B cell (primary cell): ENCODE measurements at regions not wholly inside any gene's neighbourhood (a gene's known extent, or its start where the extent isn't known, plus 50 kb on each side); places are given as distances from the start of the nearest gene placed in this dataset.
"Not testable (repeated sequence)": the region's sequence is repeated elsewhere in the genome, so short reads cannot be mapped to it uniquely, and the experiment has no call there.

Experiments used
- ATAC-seq: fragments of 200-7000 bp; cut with Tn5 transposase; one replicate; pipeline ENCODE4 v1.10.0; 2021; ENCODE audit warnings: low read depth, mild to moderate bottlenecking, moderate number of reproducible peaks, moderate library complexity
- CTCF ChIA-PET: fragments of 350-600 bp; sonication (Branson Sonifier 250); formaldehyde crosslinking; loops from one replicate; lab custom pipeline; 2021; ENCODE audit warnings: antibody characterized with exemption, inconsistent platforms; lab: Charles Lee
- POLR2A ChIA-PET: fragments of 350-600 bp; sonication (Branson Sonifier 250); formaldehyde crosslinking; loops from one replicate; lab custom pipeline; 2021; ENCODE audit warnings: antibody characterized with exemption; lab: Charles Lee
- DNase-seq: peaks from one replicate; pipeline ENCODE4 v3.0.0; 2013
- H2AFZ ChIP-seq: 2 replicates; pipeline ENCODE4 v1.6.1; 2012; ENCODE audit warnings: mild to moderate bottlenecking, low read depth, low read length; ENCODE audit not compliant: insufficient read depth, poor library complexity, severe bottlenecking
- H3K27ac ChIP-seq, 2 donors: 1 replicate in 1 of 2; 2 replicates in 1 of 2; pipeline ENCODE4 v1.5.1; 2012 to 2013; ENCODE audit warnings: low read length in 2 of 2, mild to moderate bottlenecking in 2 of 2, moderate library complexity in 1 of 2
- H3K27me3 ChIP-seq, 4 experiments: fragments of 200-600 bp in 1 of 4; sonication (generic) in 1 of 4; replicated peaks in 1 of 4; 1 replicate in 2 of 4; 2 replicates in 2 of 4; pipeline versions ENCODE4 v1.6.1 to v1.7.0; 2013 to 2016; ENCODE audit warnings: low read length in 3 of 4, mild to moderate bottlenecking in 2 of 4, mixed read lengths in 1 of 4, moderate library complexity in 1 of 4; ENCODE audit not compliant: insufficient read depth in 4 of 4, control insufficient read depth in 3 of 4; ENCODE audit errors: control extremely low read depth in 1 of 4
- H3K36me3 ChIP-seq, 2 experiments: replicated peaks in 1 of 2; 1 replicate in 1 of 2; 2 replicates in 1 of 2; pipeline versions ENCODE4 v1.6.1 to v1.7.1; 2013; ENCODE audit warnings: low read length in 1 of 2; ENCODE audit not compliant: insufficient read depth in 2 of 2, control insufficient read depth in 1 of 2; ENCODE audit errors: control extremely low read depth in 1 of 2, extremely low read depth in 1 of 2
- H3K4me1 ChIP-seq, 2 donors: fragments of 200-600 bp in 1 of 2; sonication (generic) in 1 of 2; 1 replicate in 1 of 2; 2 replicates in 1 of 2; pipeline versions ENCODE4 v1.5.1 to v1.6.1; 2013 to 2017; ENCODE audit warnings: low read length in 2 of 2; ENCODE audit not compliant: control insufficient read depth in 2 of 2, insufficient read depth in 2 of 2
- H3K4me2 ChIP-seq: replicated peaks from 2 replicates; pipeline ENCODE3; 2012; ENCODE audit warnings: mild to moderate bottlenecking, low read depth, low read length; ENCODE audit not compliant: poor library complexity, severe bottlenecking
- H3K4me3 ChIP-seq, 5 experiments: fragments of 200-600 bp in 1 of 5; sonication (generic) in 1 of 5; 1 replicate in 3 of 5; 2 replicates in 2 of 5; pipeline versions ENCODE4 v1.5.1 to v1.7.0; 2011 to 2016; ENCODE audit warnings: low read length in 4 of 5, mild to moderate bottlenecking in 4 of 5, low read depth in 2 of 5, control low read depth in 1 of 5, moderate library complexity in 1 of 5; ENCODE audit not compliant: insufficient read depth in 1 of 5; ENCODE audit errors: control extremely low read depth in 1 of 5, extremely low read depth in 1 of 5
- H3K79me2 ChIP-seq: fragments of 200-600 bp; sonication (generic); one replicate; pipeline ENCODE4 v1.6.0; 2016; ENCODE audit warnings: low read length; ENCODE audit not compliant: control insufficient read depth, insufficient read depth
- H3K9ac ChIP-seq: fragments of 200-600 bp; sonication (generic); 2 replicates; pipeline ENCODE4 v1.6.1; 2017; ENCODE audit warnings: mild to moderate bottlenecking, low read length, moderate library complexity
- H3K9me3 ChIP-seq, 3 donors: one replicate each; pipeline versions ENCODE4 v1.6.1 to v1.7.1; 2013; ENCODE audit warnings: low read length in 2 of 3; ENCODE audit not compliant: control insufficient read depth in 2 of 3, insufficient read depth in 1 of 3; ENCODE audit errors: control extremely low read depth in 1 of 3
- H4K20me1 ChIP-seq: 2 replicates; pipeline ENCODE4 v1.6.0; 2012; ENCODE audit warnings: mild to moderate bottlenecking, low read length; ENCODE audit not compliant: insufficient read depth, control insufficient read depth, poor library complexity, severe bottlenecking
- H3K27ac Mint-ChIP-seq: one replicate; pipeline ENCODE4 v1.8.0; 2021; ENCODE audit warnings: mixed read lengths
- H3K27me3 Mint-ChIP-seq: one replicate; pipeline ENCODE4 v1.8.0; 2021; ENCODE audit warnings: mixed read lengths
- H3K4me1 Mint-ChIP-seq: one replicate; pipeline ENCODE4 v1.8.0; 2021; ENCODE audit warnings: mixed read lengths
- H3K4me3 Mint-ChIP-seq: one replicate; pipeline ENCODE4 v1.8.0; 2021; ENCODE audit warnings: mixed read lengths
- H3K9me3 Mint-ChIP-seq: one replicate; pipeline ENCODE4 v1.8.0; 2022; ENCODE audit warnings: mixed read lengths; ENCODE audit not compliant: insufficient read depth
- EZH2 ChIP-seq: IDR thresholded peaks from 2 replicates; pipeline ENCODE4 v1.6.1; 2012; ENCODE audit warnings: borderline replicate concordance, low read depth, mild to moderate bottlenecking, moderate library complexity, low read length; ENCODE audit not compliant: insufficient read depth, poor library complexity, severe bottlenecking
- WGBS: methylation state at CpG from one replicate; pipeline ENCODE4 v1.1.5; 2013; ENCODE audit warnings: missing lambda C conversion rate; ENCODE audit not compliant: insufficient coverage; 5-methylcytosine and 5-hydroxymethylcytosine counted together
- intact Hi-C: fragments of 100-400 bp; cut with micrococcal nuclease; formaldehyde crosslinking; loops from one replicate; pipeline ENCODE4 v1.10.0; 2022
- TF ChIP-seq, protein P1 (sequence below): fragments of 200-600 bp; IDR thresholded peaks from one replicate; pipeline ENCODE4 v1.8.0; 2022; ENCODE audit warnings: antibody characterized with exemption, mild to moderate bottlenecking

- no peaks in the 10 kb centered on the region for H3K27me3 ChIP-seq
- intact Hi-C loops, result no loop called here
- no peak overlapping the region for H3K4me3 ChIP-seq
Observed at GRCh38 chr4:123236606-123237005, 160.0 kb upstream of the SPRY1 start.

GRCh38 chr4:123240286-123240685 is 156.3 kb upstream of the SPRY1 start:
- ATAC-seq, H3K9me3 Mint-ChIP-seq, H3K27me3 Mint-ChIP-seq, H3K27ac Mint-ChIP-seq, H2AFZ ChIP-seq, H4K20me1 ChIP-seq, intact Hi-C loops, H3K27ac ChIP-seq, H3K9ac ChIP-seq, H3K4me3 ChIP-seq, H3K4me1 ChIP-seq, H3K4me2 ChIP-seq, POLR2A ChIA-PET, H3K79me2 ChIP-seq, H3K27me3 ChIP-seq, H3K4me3 Mint-ChIP-seq, CTCF ChIA-PET, DNase-seq, H3K9me3 ChIP-seq, H3K36me3 ChIP-seq, H3K4me1 Mint-ChIP-seq: not testable (repeated sequence)
- WGBS, result 100% methylated on average over 3 of the region's 5 CpGs

More at GRCh38 chr4:123236606-123237005, 160.0 kb upstream of the SPRY1 start:
- WGBS, result no CpG with 5 or more reads among the region's 2 CpGs
- no peaks in the 10 kb centered on the region for H4K20me1 ChIP-seq
- no peak overlapping the region for H3K4me2 ChIP-seq
- H3K4me1 ChIP-seq, result no peaks in the 10 kb centered on the region
- ChIA-PET CTCF (no interaction called here), POLR2A (no interaction called here)
- H3K4me3 Mint-ChIP-seq, result no peak overlapping the region
- no peak overlapping the region for H2AFZ ChIP-seq
- no peak overlapping the region for H3K27ac ChIP-seq
- no peak overlapping the region for H3K9ac ChIP-seq
- H3K79me2 ChIP-seq, result no peaks in the 10 kb centered on the region
- no peak for ATAC-seq
- H3K36me3 ChIP-seq, result peaks cover 0 to 2% of the 10 kb centered on the region in 2 experiments
- H3K4me1 Mint-ChIP-seq, result no peaks in the 10 kb centered on the region
- peaks cover 6% of the 10 kb centered on the region for H3K9me3 Mint-ChIP-seq
- TF ChIP-seq, protein P1, sequence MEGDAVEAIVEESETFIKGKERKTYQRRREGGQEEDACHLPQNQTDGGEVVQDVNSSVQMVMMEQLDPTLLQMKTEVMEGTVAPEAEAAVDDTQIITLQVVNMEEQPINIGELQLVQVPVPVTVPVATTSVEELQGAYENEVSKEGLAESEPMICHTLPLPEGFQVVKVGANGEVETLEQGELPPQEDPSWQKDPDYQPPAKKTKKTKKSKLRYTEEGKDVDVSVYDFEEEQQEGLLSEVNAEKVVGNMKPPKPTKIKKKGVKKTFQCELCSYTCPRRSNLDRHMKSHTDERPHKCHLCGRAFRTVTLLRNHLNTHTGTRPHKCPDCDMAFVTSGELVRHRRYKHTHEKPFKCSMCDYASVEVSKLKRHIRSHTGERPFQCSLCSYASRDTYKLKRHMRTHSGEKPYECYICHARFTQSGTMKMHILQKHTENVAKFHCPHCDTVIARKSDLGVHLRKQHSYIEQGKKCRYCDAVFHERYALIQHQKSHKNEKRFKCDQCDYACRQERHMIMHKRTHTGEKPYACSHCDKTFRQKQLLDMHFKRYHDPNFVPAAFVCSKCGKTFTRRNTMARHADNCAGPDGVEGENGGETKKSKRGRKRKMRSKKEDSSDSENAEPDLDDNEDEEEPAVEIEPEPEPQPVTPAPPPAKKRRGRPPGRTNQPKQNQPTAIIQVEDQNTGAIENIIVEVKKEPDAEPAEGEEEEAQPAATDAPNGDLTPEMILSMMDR, result no peak
- TF ChIP-seq EZH2, result no peak
- peaks cover 0 to 6% (median 0%) of the 10 kb centered on the region in 3 donors for H3K9me3 ChIP-seq
- no peaks in the 10 kb centered on the region for H3K27me3 Mint-ChIP-seq
- no peak for DNase-seq
- no peak overlapping the region for H3K27ac Mint-ChIP-seq

- H3K9me3 ChIP-seq, H3K9ac ChIP-seq, H4K20me1 ChIP-seq, H3K79me2 ChIP-seq, ATAC-seq, H3K4me2 ChIP-seq, CTCF ChIA-PET, POLR2A ChIA-PET, H3K27ac Mint-ChIP-seq, H3K27me3 ChIP-seq, H2AFZ ChIP-seq, H3K4me3 ChIP-seq, H3K36me3 ChIP-seq, H3K4me3 Mint-ChIP-seq, H3K9me3 Mint-ChIP-seq, H3K27ac ChIP-seq, H3K27me3 Mint-ChIP-seq, intact Hi-C loops, DNase-seq, H3K4me1 ChIP-seq: not testable (repeated sequence)
- 100% methylated on average over 1 of the region's 3 CpGs for WGBS
- peaks cover 16% of the 10 kb centered on the region for H3K4me1 Mint-ChIP-seq
Observed at GRCh38 chr4:123243220-123243619, 153.4 kb upstream of the SPRY1 start.
